B cell (primary cell): ENCODE measurements at regions not wholly inside any gene's neighbourhood (a gene's known extent, or its start where the extent isn't known, plus 50 kb on each side); places are given as distances from the start of the nearest gene placed in this dataset.

Experiments used
- EZH2 ChIP-seq: IDR thresholded peaks from 2 replicates; pipeline ENCODE4 v1.6.1; 2012; ENCODE audit warnings: borderline replicate concordance, low read depth, mild to moderate bottlenecking, moderate library complexity, low read length; ENCODE audit not compliant: insufficient read depth, poor library complexity, severe bottlenecking
- TF ChIP-seq, protein P1 (sequence below): fragments of 200-600 bp; IDR thresholded peaks from one replicate; pipeline ENCODE4 v1.8.0; 2022; ENCODE audit warnings: antibody characterized with exemption, mild to moderate bottlenecking

DNA sequence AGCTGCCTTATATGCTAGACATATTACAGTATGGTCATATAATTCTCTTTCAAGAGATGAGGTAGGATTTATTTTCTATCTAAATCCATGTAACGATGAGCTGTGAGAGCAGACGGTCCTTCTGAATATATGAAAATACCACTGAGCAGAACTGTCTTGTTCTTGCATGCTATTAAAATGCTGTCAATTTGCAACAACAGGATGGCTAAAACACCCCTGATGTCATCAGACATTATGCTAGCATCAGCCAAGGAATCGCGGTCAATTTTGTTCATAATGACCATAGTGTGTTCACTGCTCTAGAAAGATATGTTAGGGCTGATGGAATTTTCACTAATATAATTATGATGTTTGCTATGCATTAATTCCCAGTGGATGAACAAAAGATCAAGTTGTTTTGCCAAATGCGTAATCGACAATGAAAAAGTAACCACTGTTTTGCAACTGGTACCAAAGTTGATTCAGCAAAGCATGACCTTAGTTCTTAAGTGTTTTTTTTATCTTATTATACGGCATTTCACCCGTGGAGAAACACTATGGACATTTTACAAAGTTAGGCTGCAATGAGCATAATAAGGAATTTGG, 765.4 kb upstream of the NR2F2 start:
- TF ChIP-seq, protein P1, sequence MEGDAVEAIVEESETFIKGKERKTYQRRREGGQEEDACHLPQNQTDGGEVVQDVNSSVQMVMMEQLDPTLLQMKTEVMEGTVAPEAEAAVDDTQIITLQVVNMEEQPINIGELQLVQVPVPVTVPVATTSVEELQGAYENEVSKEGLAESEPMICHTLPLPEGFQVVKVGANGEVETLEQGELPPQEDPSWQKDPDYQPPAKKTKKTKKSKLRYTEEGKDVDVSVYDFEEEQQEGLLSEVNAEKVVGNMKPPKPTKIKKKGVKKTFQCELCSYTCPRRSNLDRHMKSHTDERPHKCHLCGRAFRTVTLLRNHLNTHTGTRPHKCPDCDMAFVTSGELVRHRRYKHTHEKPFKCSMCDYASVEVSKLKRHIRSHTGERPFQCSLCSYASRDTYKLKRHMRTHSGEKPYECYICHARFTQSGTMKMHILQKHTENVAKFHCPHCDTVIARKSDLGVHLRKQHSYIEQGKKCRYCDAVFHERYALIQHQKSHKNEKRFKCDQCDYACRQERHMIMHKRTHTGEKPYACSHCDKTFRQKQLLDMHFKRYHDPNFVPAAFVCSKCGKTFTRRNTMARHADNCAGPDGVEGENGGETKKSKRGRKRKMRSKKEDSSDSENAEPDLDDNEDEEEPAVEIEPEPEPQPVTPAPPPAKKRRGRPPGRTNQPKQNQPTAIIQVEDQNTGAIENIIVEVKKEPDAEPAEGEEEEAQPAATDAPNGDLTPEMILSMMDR, result no peak
- no peak for TF ChIP-seq EZH2
